Activated CD4-positive, alpha-beta T cell treated with anti-CD3 and anti-CD28 coated beads for 4 hours (primary cell): ENCODE measurements at regions not wholly inside any gene's neighbourhood (a gene's known extent, or its start where the extent isn't known, plus 50 kb on each side); places are given as distances from the start of the nearest gene placed in this dataset.

ENCODE experiments used
- DNase-seq, 2 donors: peaks; one replicate each; pipeline ENCODE4 v3.0.0-alpha.2; 2020

GRCh38 chr3:66753670-66754069 lies 244.4 kb upstream of the KBTBD8 start:
- no peak for DNase-seq

GRCh38 chr3:66754613-66755012 lies 243.5 kb upstream of the KBTBD8 start:
- DNase-seq = no peak

GRCh38 chr3:66755924-66756323 lies 242.2 kb upstream of the KBTBD8 start:
- no peak for DNase-seq

GRCh38 chr3:66756468-66757036 lies 241.6 kb upstream of the KBTBD8 start:
- no peak for DNase-seq

- no peak for DNase-seq
Measured at GRCh38 chr3:66761093-66761780, 236.9 kb upstream of the KBTBD8 start.

GRCh38 chr3:66762916-66763693 lies 235.0 kb upstream of the KBTBD8 start:
- no peak for DNase-seq

- DNase-seq = no peak
Measured at GRCh38 chr3:66778107-66778506, 220.0 kb upstream of the KBTBD8 start.

- DNase-seq = no peak
Measured at GRCh38 chr3:66778777-66779176, 219.3 kb upstream of the KBTBD8 start.

- DNase-seq = no peak
Measured at GRCh38 chr3:66785191-66785909, 212.8 kb upstream of the KBTBD8 start.

- DNase-seq = no peak
Measured at GRCh38 chr3:66789580-66790237, 208.4 kb upstream of the KBTBD8 start.

- DNase-seq = no peak
Measured at GRCh38 chr3:66792086-66792485, 206.0 kb upstream of the KBTBD8 start.

GRCh38 chr3:66795365-66795764 lies 202.7 kb upstream of the KBTBD8 start:
- no peak for DNase-seq

GRCh38 chr3:66796343-66796742 lies 201.8 kb upstream of the KBTBD8 start:
- no peak for DNase-seq

GRCh38 chr3:66797889-66798560 lies 200.1 kb upstream of the KBTBD8 start:
- no peak for DNase-seq

- DNase-seq = no peak
Measured at GRCh38 chr3:66800941-66801545, 197.1 kb upstream of the KBTBD8 start.

GRCh38 chr3:66803206-66803605 lies 194.9 kb upstream of the KBTBD8 start:
- DNase-seq = no peak

GRCh38 chr3:66803721-66804695 lies 194.1 kb upstream of the KBTBD8 start:
- DNase-seq = no peak

GRCh38 chr3:66808891-66809594 lies 189.1 kb upstream of the KBTBD8 start:
- no peak for DNase-seq

GRCh38 chr3:66809595-66809958 lies 188.5 kb upstream of the KBTBD8 start:
- DNase-seq = no peak

- no peak for DNase-seq
Measured at GRCh38 chr3:66812136-66812535, 186.0 kb upstream of the KBTBD8 start.
